ENCODE measurements at regions not wholly inside any gene's neighbourhood (a gene's known extent, or its start where the extent isn't known, plus 50 kb on each side); places are given as distances from the start of the nearest gene placed in this dataset.

GRCh38 chr13:50195045-50195444 lies 179.8 kb downstream of the KCNRG start:
- Histone ChIP-seq H3K79me2 (ENCODE audit: insufficient read depth, low read length) (no peaks in the 10 kb centered on the region), H4K20me1 (ENCODE audit: insufficient read depth, low read length) (no peaks in the 10 kb centered on the region), H3K4me3 (ENCODE audit: insufficient read depth, low read length) (no peak overlapping the region), H3K36me3 (ENCODE audit: insufficient read depth, low read length) (no peaks in the 10 kb centered on the region), H3K27me3 (ENCODE audit: insufficient read depth, low read length) (no peaks in the 10 kb centered on the region), H3K27ac (ENCODE audit: low read depth, low read length) (no peak overlapping the region), H2AFZ (ENCODE audit: low read length) (no peak overlapping the region), H3K4me2 (ENCODE audit: insufficient read depth, low read length) (no peak overlapping the region), H3K4me1 (ENCODE audit: insufficient read depth, low read length) (peaks cover 8% of the 10 kb centered on the region), H3K9me3 (ENCODE audit: low read depth, low read length) (no peaks in the 10 kb centered on the region)
- DNase-seq (ENCODE audit: insufficient read length, low spot score, missing footprints), result no peak
- TF ChIP-seq CTCF (IDR thresholded peaks at IDR 0.05; ENCODE audit: extremely low read depth, low read depth, low read length), result no peak

GRCh38 chr13:50196118-50196517 lies 180.9 kb downstream of the KCNRG start:
- no peak overlapping the region for H2AFZ ChIP-seq (ENCODE audit: low read length)
- H3K4me3 ChIP-seq (ENCODE audit: insufficient read depth, low read length), result no peak overlapping the region
- H3K9me3 ChIP-seq (ENCODE audit: low read depth, low read length), result no peaks in the 10 kb centered on the region
- DNase-seq (ENCODE audit: insufficient read length, low spot score, missing footprints), result no peak
- no peak for TF ChIP-seq CTCF (IDR thresholded peaks at IDR 0.05; ENCODE audit: extremely low read depth, low read depth, low read length)
- H3K4me2 ChIP-seq (ENCODE audit: insufficient read depth, low read length), result no peak overlapping the region
- H3K27ac ChIP-seq (ENCODE audit: low read depth, low read length), result no peak overlapping the region
- no peaks in the 10 kb centered on the region for H3K27me3 ChIP-seq (ENCODE audit: insufficient read depth, low read length)
- no peaks in the 10 kb centered on the region for H3K79me2 ChIP-seq (ENCODE audit: insufficient read depth, low read length)
- no peaks in the 10 kb centered on the region for H4K20me1 ChIP-seq (ENCODE audit: insufficient read depth, low read length)
- H3K4me1 ChIP-seq (ENCODE audit: insufficient read depth, low read length), result peaks cover 8% of the 10 kb centered on the region
- H3K36me3 ChIP-seq (ENCODE audit: insufficient read depth, low read length), result no peaks in the 10 kb centered on the region

GRCh38 chr13:50197705-50198104 lies 182.5 kb downstream of the KCNRG start:
- Histone ChIP-seq H3K4me2 (ENCODE audit: insufficient read depth, low read length) (no peak overlapping the region), H4K20me1 (ENCODE audit: insufficient read depth, low read length) (no peaks in the 10 kb centered on the region), H3K9me3 (ENCODE audit: low read depth, low read length) (no peaks in the 10 kb centered on the region), H3K79me2 (ENCODE audit: insufficient read depth, low read length) (no peaks in the 10 kb centered on the region), H2AFZ (ENCODE audit: low read length) (no peak overlapping the region), H3K4me1 (ENCODE audit: insufficient read depth, low read length) (peaks cover 3% of the 10 kb centered on the region), H3K36me3 (ENCODE audit: insufficient read depth, low read length) (no peaks in the 10 kb centered on the region), H3K4me3 (ENCODE audit: insufficient read depth, low read length) (no peak overlapping the region), H3K27ac (ENCODE audit: low read depth, low read length) (no peak overlapping the region), H3K27me3 (ENCODE audit: insufficient read depth, low read length) (no peaks in the 10 kb centered on the region)
- no peak for DNase-seq (ENCODE audit: insufficient read length, low spot score, missing footprints)
- no peak for TF ChIP-seq CTCF (IDR thresholded peaks at IDR 0.05; ENCODE audit: extremely low read depth, low read depth, low read length)

- Histone ChIP-seq H3K4me2 (ENCODE audit: insufficient read depth, low read length) (no peak overlapping the region), H3K4me3 (ENCODE audit: insufficient read depth, low read length) (no peak overlapping the region), H3K36me3 (ENCODE audit: insufficient read depth, low read length) (no peaks in the 10 kb centered on the region), H2AFZ (ENCODE audit: low read length) (no peak overlapping the region), H3K9me3 (ENCODE audit: low read depth, low read length) (no peaks in the 10 kb centered on the region), H4K20me1 (ENCODE audit: insufficient read depth, low read length) (no peaks in the 10 kb centered on the region), H3K27me3 (ENCODE audit: insufficient read depth, low read length) (no peaks in the 10 kb centered on the region), H3K79me2 (ENCODE audit: insufficient read depth, low read length) (no peaks in the 10 kb centered on the region), H3K4me1 (ENCODE audit: insufficient read depth, low read length) (peaks cover 3% of the 10 kb centered on the region), H3K27ac (ENCODE audit: low read depth, low read length) (no peak overlapping the region)
- no peak for DNase-seq (ENCODE audit: insufficient read length, low spot score, missing footprints)
- no peak for TF ChIP-seq CTCF (IDR thresholded peaks at IDR 0.05; ENCODE audit: extremely low read depth, low read depth, low read length)
Measured at GRCh38 chr13:50198508-50198907, 183.3 kb downstream of the KCNRG start.

All from osteoblast (primary cell).